Astrocyte of the cerebellum (primary cell): ENCODE measurements at regions not wholly inside any gene's neighbourhood (a gene's known extent, or its start where the extent isn't known, plus 50 kb on each side); places are given as distances from the start of the nearest gene placed in this dataset.
A peak's percentile ranks its signal among the peaks of the same experiment; 100 is the strongest.

Source experiments
- DNase-seq: peaks from one replicate; pipeline ENCODE4 v3.0.0-alpha.2; 2011; ENCODE audit warnings: low read depth
- H3K4me3 ChIP-seq: 2 replicates; pipeline ENCODE4 v1.5.1; 2011; ENCODE audit warnings: mild to moderate bottlenecking, low read depth, low read length, moderate library complexity
- CTCF ChIP-seq: IDR thresholded peaks from 2 replicates; pipeline ENCODE4 v1.5.1; 2012; ENCODE audit warnings: low read length, low read depth, moderate library complexity, mild to moderate bottlenecking; ENCODE audit errors: missing control alignments
- in situ Hi-C: cut with HindIII; loops from 2 replicates; pipeline ENCODE4 v1.10.0; 2017; ENCODE audit warnings: low sequenced_read_pairs

GRCh38 chr4:4672402-4672801, 130.6 kb upstream of the STX18 start:
- DNase-seq: no peak
- in situ Hi-C loops: no loop called here
- no peak for TF ChIP-seq CTCF
- no peak overlapping the region for H3K4me3 ChIP-seq

GRCh38 chr4:4671774-4672349, 130.0 kb upstream of the STX18 start:
- TF ChIP-seq CTCF: no peak
- in situ Hi-C loops: no loop called here
- no peak overlapping the region for H3K4me3 ChIP-seq
- no peak for DNase-seq

- H3K4me3 ChIP-seq: no peak overlapping the region
- no peak for DNase-seq
- TF ChIP-seq CTCF: no peak
- in situ Hi-C loops: no loop called here
Observed at GRCh38 chr4:4670869-4671268, 129.0 kb upstream of the STX18 start.

- no peak for TF ChIP-seq CTCF
- in situ Hi-C loops: loop anchor here (10.0 kb wide), 1 partner anchor 206 kb away; no protein-coding TSS in a partner anchor
- DNase-seq: no peak
- no peak overlapping the region for H3K4me3 ChIP-seq
Observed at GRCh38 chr4:4668355-4669210, 126.7 kb upstream of the STX18 start.

- TF ChIP-seq CTCF: no peak
- DNase-seq: no peak
- no peak overlapping the region for H3K4me3 ChIP-seq
- in situ Hi-C loops: loop anchor here (10.0 kb wide), 1 partner anchor 207 kb away; no protein-coding TSS in a partner anchor
Observed at GRCh38 chr4:4667622-4668081, 125.8 kb upstream of the STX18 start.

GRCh38 chr4:4666693-4667621, 125.1 kb upstream of the STX18 start:
- no peak overlapping the region for H3K4me3 ChIP-seq
- DNase-seq: no peak
- TF ChIP-seq CTCF: peak; percentile 23
- in situ Hi-C loops: loop anchor here (10.0 kb wide), 1 partner anchor 208 kb away; no protein-coding TSS in a partner anchor
